IMR-90 (cell line): ENCODE measurements at regions not wholly inside any gene's neighbourhood (a gene's known extent, or its start where the extent isn't known, plus 50 kb on each side); places are given as distances from the start of the nearest gene placed in this dataset.

Experiments
- ATAC-seq: fragments of 200-7000 bp; cut with Tn5 transposase; 2 replicates; pipeline ENCODE4 v1.9.1; 2020; ENCODE audit warnings: low read depth, mild to moderate bottlenecking, moderate library complexity
- BruUV-seq: library from RNA; stranded (reverse); fragments of 400-500 nt; replicated peaks from 2 replicates; lab custom pipeline; 2021; lab: Mats Ljungman, UMichigan
- CTCF ChIA-PET: fragments of 300-600 bp; formaldehyde crosslinking; extraction: SDS; loops from one replicate; lab custom pipeline; 2021; ENCODE audit warnings: antibody characterized with exemption; lab: Yijun Ruan, JAX
- POLR2A ChIA-PET: fragments of 300-600 bp; sonication (Branson Sonifier 250); formaldehyde crosslinking; loops from one replicate; lab custom pipeline; 2022; ENCODE audit warnings: antibody characterized with exemption; ENCODE audit not compliant: unreplicated experiment; lab: Charles Lee
- DNase-seq: peaks from one replicate; pipeline ENCODE4 v3.0.0; 2013
- H2AFZ ChIP-seq: replicated peaks from 2 replicates; pipeline ENCODE3; 2013; ENCODE audit warnings: low read length, mild to moderate bottlenecking; ENCODE audit not compliant: poor library complexity
- H2AK5ac ChIP-seq: 2 replicates; pipeline ENCODE4 v1.6.1; 2013; ENCODE audit warnings: low read depth, low read length, inconsistent platforms
- H2AK9ac ChIP-seq: replicated peaks from 2 replicates; pipeline ENCODE3; 2013; ENCODE audit warnings: mild to moderate bottlenecking, low read depth, low read length, moderate library complexity; ENCODE audit not compliant: poor library complexity
- H2BK120ac ChIP-seq: 2 replicates; pipeline ENCODE4 v1.6.1; 2013; ENCODE audit warnings: low read depth, low read length, inconsistent platforms
- H2BK15ac ChIP-seq: 3 replicates; pipeline ENCODE4 v1.6.1; 2013; ENCODE audit warnings: low read depth, low read length, inconsistent platforms
- H2BK20ac ChIP-seq: 2 replicates; pipeline ENCODE4 v1.6.1; 2013; ENCODE audit warnings: low read depth, mild to moderate bottlenecking, inconsistent platforms, low read length, moderate library complexity
- H2BK5ac ChIP-seq: 2 replicates; pipeline ENCODE4 v1.6.1; 2013; ENCODE audit warnings: mild to moderate bottlenecking, low read depth, low read length, inconsistent platforms; ENCODE audit not compliant: poor library complexity, severe bottlenecking
- H3K14ac ChIP-seq: replicated peaks from 2 replicates; pipeline ENCODE4 v1.6.1; 2013; ENCODE audit warnings: low read depth, low read length, inconsistent platforms
- H3K18ac ChIP-seq: 2 replicates; pipeline ENCODE4 v1.6.1; 2013; ENCODE audit warnings: low read depth, low read length, control low read depth
- H3K23ac ChIP-seq: 2 replicates; pipeline ENCODE4 v1.6.1; 2013; ENCODE audit warnings: low read depth, low read length, inconsistent platforms
- H3K27ac ChIP-seq: 2 replicates; pipeline ENCODE4 v1.5.1; 2013; ENCODE audit warnings: mild to moderate bottlenecking, control low read depth, low read length; ENCODE audit not compliant: insufficient read depth
- H3K27me3 ChIP-seq: 2 replicates; pipeline ENCODE4 v1.6.1; 2013; ENCODE audit warnings: low read length; ENCODE audit not compliant: control insufficient read depth, insufficient read depth
- H3K36me3 ChIP-seq: 2 replicates; pipeline ENCODE4 v1.6.1; 2013; ENCODE audit warnings: low read length, mixed read lengths; ENCODE audit not compliant: control insufficient read depth, insufficient read depth
- H3K4ac ChIP-seq: 2 replicates; pipeline ENCODE4 v1.6.1; 2013; ENCODE audit warnings: low read depth, low read length, inconsistent platforms
- H3K4me1 ChIP-seq: 2 replicates; pipeline ENCODE4 v1.6.1; 2013; ENCODE audit warnings: low read length, mixed read lengths; ENCODE audit not compliant: control insufficient read depth, insufficient read depth
- H3K4me2 ChIP-seq: 2 replicates; pipeline ENCODE4 v1.6.1; 2013; ENCODE audit warnings: low read depth, mild to moderate bottlenecking, control low read depth, low read length, moderate library complexity
- H3K4me3 ChIP-seq: 2 replicates; pipeline ENCODE4 v1.5.1; 2013; ENCODE audit warnings: low read depth, mild to moderate bottlenecking, control low read depth, low read length, moderate library complexity; ENCODE audit not compliant: insufficient read depth
- H3K56ac ChIP-seq: 2 replicates; pipeline ENCODE4 v1.6.1; 2013; ENCODE audit warnings: low read length, inconsistent platforms; ENCODE audit not compliant: insufficient read depth; ENCODE audit errors: extremely low read depth
- H3K79me1 ChIP-seq, 2 experiments: 2 replicates each; pipeline ENCODE4 v1.6.1; 2013; ENCODE audit warnings: low read length in 2 of 2, inconsistent platforms in 1 of 2, low read depth in 1 of 2
- H3K9ac ChIP-seq: 2 replicates; pipeline ENCODE4 v1.6.1; 2013; ENCODE audit warnings: low read depth, low read length, control low read depth
- H3K9me1 ChIP-seq: 2 replicates; pipeline ENCODE4 v1.6.1; 2013; ENCODE audit warnings: low read length, inconsistent platforms; ENCODE audit not compliant: insufficient read depth
- H3K9me3 ChIP-seq: 2 replicates; pipeline ENCODE4 v1.6.1; 2013; ENCODE audit warnings: low read length; ENCODE audit not compliant: control insufficient read depth, insufficient read depth
- H4K20me1 ChIP-seq: 2 replicates; pipeline ENCODE4 v1.6.1; 2013; ENCODE audit warnings: low read length, inconsistent platforms; ENCODE audit not compliant: insufficient read depth
- H4K5ac ChIP-seq: 2 replicates; pipeline ENCODE4 v1.6.1; 2013; ENCODE audit warnings: mild to moderate bottlenecking, low read depth, low read length, control low read depth
- H4K8ac ChIP-seq, 2 experiments: 2 replicates each; pipeline ENCODE4 v1.6.1; 2013; ENCODE audit warnings: low read depth in 2 of 2, low read length in 2 of 2, control low read depth in 1 of 2, inconsistent platforms in 1 of 2
- H4K91ac ChIP-seq: 2 replicates; pipeline ENCODE4 v1.6.1; 2013; ENCODE audit warnings: low read depth, low read length, inconsistent platforms; ENCODE audit not compliant: insufficient read depth
- CEBPB ChIP-seq: IDR thresholded peaks from 2 replicates; pipeline ENCODE4 v1.6.1; 2012; ENCODE audit warnings: low read depth, low read length, improper control_type of control experiment
- CHD1 ChIP-seq: IDR thresholded peaks from 2 replicates; pipeline ENCODE4 v1.6.1; 2012; ENCODE audit warnings: low read depth, low read length, improper control_type of control experiment
- CTCF ChIP-seq: conservative IDR thresholded peaks from 2 replicates; pipeline ENCODE4 v1.5.1; 2012; ENCODE audit warnings: mild to moderate bottlenecking, low read depth, low read length, improper control_type of control experiment
- NFE2L2 ChIP-seq: fragments of 150-350 bp; IDR thresholded peaks from 2 replicates; pipeline ENCODE4 v1.6.1; 2016; ENCODE audit warnings: low read depth, mild to moderate bottlenecking, low read length
- POLR2A ChIP-seq: IDR thresholded peaks from 2 replicates; pipeline ENCODE4 v1.6.1; 2012; ENCODE audit warnings: mild to moderate bottlenecking, low read depth, low read length
- WGBS, 2 experiments: methylation state at CpG; one replicate each; pipeline versions ENCODE4 v1.1.5 to v1.1.7; 2013; ENCODE audit warnings: missing lambda C conversion rate in 2 of 2; ENCODE audit not compliant: insufficient read length in 1 of 2; ENCODE audit errors: extremely low coverage in 2 of 2; 5-methylcytosine and 5-hydroxymethylcytosine counted together
- dilution Hi-C: fragments of 300-500 bp; cut with HindIII; formaldehyde crosslinking; loops from one replicate; pipeline ENCODE4 v1.14.3; 2018; ENCODE audit warnings: low sequenced_read_pairs; ENCODE audit not compliant: unreplicated experiment
- in situ Hi-C: fragments of 300-500 bp; cut with MboI; formaldehyde crosslinking; loops from 3 replicates; pipeline ENCODE4 v1.14.3; 2019; ENCODE audit warnings: low sequenced_read_pairs, inconsistent platforms, mixed read lengths
- intact Hi-C: fragments of 100-400 bp; cut with micrococcal nuclease; formaldehyde crosslinking; loops from 2 replicates; pipeline ENCODE4 v1.10.0; 2022

- Histone ChIP-seq H4K91ac (no peak overlapping the region), H2AFZ (no peak overlapping the region), H3K79me1 (no peaks in the 10 kb centered on the region), H4K20me1 (no peaks in the 10 kb centered on the region), H2BK5ac (no peak overlapping the region), H3K27ac (no peak overlapping the region), H4K8ac (no peak overlapping the region), H3K18ac (no peak overlapping the region), H3K4me3 (no peak overlapping the region), H2AK5ac (no peak overlapping the region), H3K9ac (no peak overlapping the region), H3K36me3 (no peaks in the 10 kb centered on the region), H3K14ac (no peak overlapping the region), H2BK120ac (no peak overlapping the region), H3K9me1 (no peaks in the 10 kb centered on the region), H3K4ac (no peak overlapping the region), H2BK15ac (no peak overlapping the region), H3K27me3 (no peaks in the 10 kb centered on the region), H3K4me2 (no peak overlapping the region), H2BK20ac (no peak overlapping the region), H2AK9ac (no peak overlapping the region), H4K5ac (no peak overlapping the region), H3K56ac (no peak overlapping the region), H3K4me1 (no peaks in the 10 kb centered on the region), H3K9me3 (no peaks in the 10 kb centered on the region), H3K23ac (no peak overlapping the region)
- WGBS, 2 experiments = no CpG with 5 or more reads among the region's 2 CpGs
- in situ Hi-C loops = no loop called here
- dilution Hi-C loops = no loop called here
- TF ChIP-seq CHD1 (no peak), CTCF (no peak), POLR2A (no peak), CEBPB (no peak), NFE2L2 (no peak)
- ChIA-PET POLR2A (no interaction called here), CTCF (no interaction called here)
- BruUV-seq = no TSS peak
- no peak for ATAC-seq
- intact Hi-C loops = no loop called here
- DNase-seq = no peak
These were observed 302.1 kb downstream of the BTBD3 start for GRCh38 chr20:12219798-12220197.
